ENCODE measurements at regions not wholly inside any gene's neighbourhood (a gene's known extent, or its start where the extent isn't known, plus 50 kb on each side); places are given as distances from the start of the nearest gene placed in this dataset.

- TF ChIP-seq SAP30 (IDR thresholded peaks at IDR 0.05; ENCODE audit: insufficient read depth, insufficient replicate concordance, low read length) (no peak), ZNF274 (IDR thresholded peaks at IDR 0.05; ENCODE audit: borderline replicate concordance, extremely low read depth, low read length) (no peak), CHD1 (IDR thresholded peaks at IDR 0.05; ENCODE audit: low read depth, low read length) (no peak), JUND (IDR thresholded peaks at IDR 0.05; ENCODE audit: low read length) (no peak), CBX5 (IDR thresholded peaks at IDR 0.05; ENCODE audit: low read depth, low read length) (no peak), RBBP5 (IDR thresholded peaks at IDR 0.05; ENCODE audit: borderline replicate concordance, low read depth, low read length) (no peak)
- TF ChIP-seq, protein P1, sequence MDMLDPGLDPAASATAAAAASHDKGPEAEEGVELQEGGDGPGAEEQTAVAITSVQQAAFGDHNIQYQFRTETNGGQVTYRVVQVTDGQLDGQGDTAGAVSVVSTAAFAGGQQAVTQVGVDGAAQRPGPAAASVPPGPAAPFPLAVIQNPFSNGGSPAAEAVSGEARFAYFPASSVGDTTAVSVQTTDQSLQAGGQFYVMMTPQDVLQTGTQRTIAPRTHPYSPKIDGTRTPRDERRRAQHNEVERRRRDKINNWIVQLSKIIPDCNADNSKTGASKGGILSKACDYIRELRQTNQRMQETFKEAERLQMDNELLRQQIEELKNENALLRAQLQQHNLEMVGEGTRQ (IDR thresholded peaks at IDR 0.05; ENCODE audit: low read length): no peak
- H3K4ac ChIP-seq (replicated peaks; ENCODE audit: insufficient read length, low read depth, low read length): no peak overlapping the region
- H2BK15ac ChIP-seq (ENCODE audit: low read length): no peak overlapping the region
- no peaks in the 10 kb centered on the region for H3K79me1 ChIP-seq (ENCODE audit: low read depth, low read length)
- no peak overlapping the region for H3K4me3 ChIP-seq (ENCODE audit: extremely low read depth in 1 of 4, insufficient read depth in 2 of 4, low read depth in 3 of 4, low read length in 4 of 4)
- H3K4me2 ChIP-seq (ENCODE audit: insufficient read depth in 1 of 2, low read depth in 2 of 2, low read length in 2 of 2): no peak overlapping the region
- H2BK20ac ChIP-seq (ENCODE audit: low read length): no peak overlapping the region
- H3K9ac ChIP-seq (replicated peaks in 1 of 4; ENCODE audit: extremely low read depth in 1 of 4, low read depth in 3 of 4, low read length in 3 of 4): no peak overlapping the region
- no peak overlapping the region for H3K56ac ChIP-seq (replicated peaks; ENCODE audit: insufficient read length, low read depth, low read length)
- H4K91ac ChIP-seq (replicated peaks; ENCODE audit: insufficient read length, low read length): no peak overlapping the region
- H4K8ac ChIP-seq (ENCODE audit: extremely low read depth, insufficient read depth, low read length): no peak overlapping the region
- H3K27ac ChIP-seq (ENCODE audit: low read depth, low read length): no peak overlapping the region
- no peak overlapping the region for H2BK12ac ChIP-seq (ENCODE audit: low read depth, low read length)
- no peak overlapping the region for H2AFZ ChIP-seq (ENCODE audit: low read length)
- no peaks in the 10 kb centered on the region for H4K20me1 ChIP-seq (replicated peaks in 1 of 2; ENCODE audit: control insufficient read depth in 1 of 2, insufficient read depth in 2 of 2, low read length in 2 of 2)
- no peaks in the 10 kb centered on the region for H3K23me2 ChIP-seq (ENCODE audit: low read depth, low read length)
- H3K9me3 ChIP-seq (ENCODE audit: insufficient read depth in 2 of 2, low read depth in 1 of 2, low read length in 1 of 2): no peaks in the 10 kb centered on the region
- H3K36me3 ChIP-seq (ENCODE audit: control insufficient read depth in 2 of 4, insufficient read depth in 4 of 4, low read length in 3 of 4): no peaks in the 10 kb centered on the region
- FAIRE-seq (no peak), DNase-seq (ENCODE audit: low read depth in 1 of 2, low spot score in 2 of 2) (no peak)
- no peak overlapping the region for H3K23ac ChIP-seq (ENCODE audit: insufficient read length)
- no peak overlapping the region for H4K5ac ChIP-seq (ENCODE audit: insufficient read length, low read depth, low read length)
- no peak overlapping the region for H3K18ac ChIP-seq (ENCODE audit: extremely low read depth, low read length)
- ChIA-PET POLR2A (ENCODE audit: partially characterized antibody) (no interaction called here), CTCF (ENCODE audit: partially characterized antibody) (no interaction called here)
- H3K27me3 ChIP-seq (replicated peaks in 1 of 4; ENCODE audit: control insufficient read depth in 3 of 4, extremely low read depth in 1 of 4, insufficient read depth in 3 of 4, low read length in 3 of 4): no peaks in the 10 kb centered on the region
- no peaks in the 10 kb centered on the region for H3K4me1 ChIP-seq (replicated peaks in 1 of 4; ENCODE audit: control insufficient read depth in 3 of 4, insufficient read depth in 4 of 4, low read length in 3 of 4)
- H2BK5ac ChIP-seq (ENCODE audit: low read depth, low read length): no peak overlapping the region
- H2AK5ac ChIP-seq (ENCODE audit: low read depth, low read length): no peak overlapping the region
- H2BK120ac ChIP-seq (replicated peaks; ENCODE audit: low read depth, low read length): no peak overlapping the region
- H3K79me2 ChIP-seq (ENCODE audit: control insufficient read depth in 1 of 2, insufficient read depth in 2 of 2, low read length in 2 of 2): no peaks in the 10 kb centered on the region
- no peak overlapping the region for H3K14ac ChIP-seq (ENCODE audit: insufficient read length)
- WGBS, 2 experiments (ENCODE audit: extremely low coverage in 1 of 2, insufficient coverage in 1 of 2, insufficient read length in 1 of 2, insufficient replicate concordance in 2 of 2, low coverage in 1 of 2, low lambda C conversion rate in 2 of 2, missing lambda C conversion rate in 1 of 2): 96% methylated on average over 3 of the region's 3 CpGs; no CpG with 5 or more reads in 1 of the 2 experiments
Measured at GRCh38 chr4:147284256-147284835, 196.6 kb upstream of the EDNRA start.
